SW 1271 (cell line): ENCODE measurements at regions not wholly inside any gene's neighbourhood (a gene's known extent, or its start where the extent isn't known, plus 50 kb on each side); places are given as distances from the start of the nearest gene placed in this dataset.
A peak's percentile ranks its signal among the peaks of the same experiment; 100 is the strongest.

Experiments used
- DNase-seq, 2 experiments: peaks; one replicate each; lab custom pipeline; 2025; lab: John Stamatoyannopoulos, UW

- DNase-seq, result no peak
Measured at GRCh38 chr11:27968461-27968860, 139.5 kb downstream of the KIF18A start.

GRCh38 chr11:27965559-27965958 lies 142.4 kb downstream of the KIF18A start:
- no peak for DNase-seq

- DNase-seq, result no peak
Measured at GRCh38 chr11:27963370-27963769, 144.6 kb downstream of the KIF18A start.

DNA sequence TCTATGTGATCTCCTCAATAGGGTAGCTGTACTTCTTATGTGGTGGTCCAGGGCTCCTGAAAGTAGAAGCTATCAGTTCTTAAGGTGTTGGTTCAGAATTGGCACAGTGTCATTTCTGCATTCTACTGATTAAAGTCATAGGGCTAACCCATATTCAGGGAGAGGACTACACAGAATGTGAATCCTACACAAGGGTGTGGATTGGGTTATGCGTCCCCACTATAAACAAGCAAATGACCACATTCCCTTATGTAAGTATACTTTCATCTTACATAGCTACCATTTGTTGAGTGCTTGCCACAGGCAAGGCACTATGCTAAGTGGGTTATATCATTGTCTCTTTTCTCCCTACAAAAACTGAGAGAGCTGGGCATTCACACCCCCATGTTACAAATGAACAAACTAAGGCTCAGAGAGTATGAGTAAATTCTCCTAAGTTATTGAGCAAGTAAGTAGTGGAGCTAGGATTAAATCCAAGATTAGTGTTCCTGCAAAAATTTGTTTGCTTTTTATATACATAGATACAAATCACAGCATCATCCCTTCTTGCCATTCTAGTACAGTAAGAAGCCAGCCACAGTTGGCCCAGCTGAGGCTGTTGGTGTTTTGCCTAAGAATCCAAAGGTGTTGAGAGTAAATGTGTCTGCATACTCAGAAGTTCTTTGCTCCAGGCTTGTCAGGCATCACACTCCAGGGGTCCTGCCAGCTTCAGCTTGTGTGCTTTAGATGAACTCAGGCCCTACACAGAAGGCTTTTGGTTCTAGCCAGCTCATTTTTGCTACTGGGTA lies 157.8 kb downstream of the KIF18A start:
- no peak for DNase-seq

DNA sequence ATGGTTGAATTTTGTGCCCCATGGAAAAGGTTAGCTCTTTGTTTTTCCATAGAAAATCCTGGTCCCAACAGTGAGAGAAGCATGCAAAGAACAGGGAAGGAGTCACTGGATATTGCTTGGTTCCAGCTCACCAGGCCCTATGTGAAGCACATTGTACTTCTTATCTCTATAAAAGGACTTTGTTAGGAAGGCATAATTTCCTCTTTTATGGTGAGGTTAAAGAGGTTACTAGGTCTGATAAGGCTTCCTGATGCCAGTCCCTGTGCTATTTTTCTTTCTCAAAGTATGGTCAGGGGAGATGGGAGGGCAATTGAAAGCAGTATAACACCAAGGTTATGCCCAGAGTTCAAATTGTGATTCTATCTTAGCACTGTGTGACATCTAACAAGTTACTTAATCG lies 162.6 kb downstream of the KIF18A start:
- no peak for DNase-seq

GRCh38 chr11:27938011-27938410 lies 169.9 kb downstream of the KIF18A start:
- DNase-seq, result no peak

- peak; percentile 68 to 89 for DNase-seq
Measured at GRCh38 chr11:27934830-27935145, 173.2 kb downstream of the KIF18A start.

- DNase-seq, result peak; percentile 43 to 77
Measured at GRCh38 chr11:27933992-27934829, 173.7 kb downstream of the KIF18A start.

DNA sequence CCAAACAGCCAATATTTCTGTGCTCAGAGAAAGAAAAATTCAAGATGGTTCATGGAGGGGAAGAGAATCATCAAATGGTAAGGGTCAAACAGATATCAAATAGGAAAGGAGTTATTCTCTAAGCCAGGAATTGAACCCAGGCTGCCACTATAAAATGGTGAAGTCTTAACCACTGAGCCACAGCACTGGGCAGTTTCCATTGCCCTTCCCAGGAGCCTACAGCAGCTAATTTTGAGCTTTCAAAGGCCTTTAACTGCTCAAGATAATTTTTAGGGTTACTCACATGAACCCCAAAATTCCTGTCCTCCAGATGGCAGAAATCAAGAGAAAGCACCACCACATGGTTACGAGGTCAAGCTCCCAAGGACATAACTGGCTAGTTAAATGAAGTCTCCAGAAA lies 176.2 kb downstream of the KIF18A start:
- no peak for DNase-seq

DNA sequence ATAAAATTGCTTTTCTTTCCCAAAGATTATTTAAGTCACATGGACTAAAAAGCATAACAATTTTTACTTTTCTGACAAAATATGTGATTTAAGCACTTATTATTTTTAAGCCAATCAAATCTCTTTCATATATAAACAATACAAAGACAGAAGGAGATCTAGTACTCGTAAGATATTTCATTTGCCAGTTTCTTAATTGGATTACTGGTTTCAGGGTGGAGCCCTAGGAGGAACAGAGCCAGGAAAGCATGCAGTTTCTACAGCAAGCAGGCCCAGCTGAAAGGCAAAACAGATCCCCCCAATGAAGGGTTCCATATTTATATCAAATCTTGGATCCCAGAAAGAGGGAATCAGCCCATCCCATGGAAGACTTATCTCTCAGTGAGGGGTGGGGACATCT lies 177.0 kb downstream of the KIF18A start:
- DNase-seq, result no peak

DNA sequence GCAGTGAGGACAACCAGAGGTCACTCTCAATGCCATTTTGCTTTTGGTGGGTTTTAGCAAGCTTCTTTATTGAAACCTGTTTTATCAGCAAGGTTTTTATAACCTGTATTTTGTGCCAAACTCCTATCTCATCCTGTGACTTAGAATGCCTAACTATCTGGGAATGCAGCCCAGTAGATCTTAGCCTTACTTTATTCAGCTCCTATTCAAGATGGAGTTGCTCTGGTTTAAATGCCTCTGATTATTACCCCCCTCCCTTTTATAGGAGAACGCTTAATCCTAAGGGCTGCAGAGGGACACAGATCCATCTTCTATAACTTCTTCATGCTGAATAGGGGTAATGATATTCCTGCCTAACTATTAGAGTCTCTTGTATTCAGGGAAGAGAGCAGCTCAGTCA lies 179.1 kb downstream of the KIF18A start:
- DNase-seq, result no peak

- DNase-seq, result peak in 1 of 2 experiments; percentile 66
Measured at GRCh38 chr11:27926981-27927481, 180.9 kb downstream of the KIF18A start.

DNA sequence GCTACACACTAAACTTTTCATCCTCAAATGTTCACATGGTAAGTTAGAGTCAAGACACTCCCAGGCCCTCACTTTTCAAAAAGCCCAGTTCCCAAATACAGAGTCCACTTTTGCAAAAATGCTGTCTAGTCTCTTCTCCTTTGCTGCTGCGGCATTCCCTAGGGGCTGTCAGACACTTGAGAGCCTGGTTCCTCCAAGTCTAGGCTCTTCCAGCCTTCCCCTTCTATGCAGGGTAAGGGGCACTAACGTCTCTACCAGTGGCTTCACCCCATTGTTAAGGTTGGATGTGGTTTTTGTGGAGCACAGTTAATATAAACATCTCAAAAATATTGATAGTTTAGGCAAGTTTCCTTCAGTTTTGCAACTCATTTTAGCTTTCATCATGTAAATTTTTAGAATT lies 181.5 kb downstream of the KIF18A start:
- no peak for DNase-seq

GRCh38 chr11:27921472-27921871 lies 186.5 kb downstream of the KIF18A start:
- DNase-seq, result no peak

- no peak for DNase-seq
Measured at GRCh38 chr11:27916541-27917100, 191.3 kb downstream of the KIF18A start.

DNA sequence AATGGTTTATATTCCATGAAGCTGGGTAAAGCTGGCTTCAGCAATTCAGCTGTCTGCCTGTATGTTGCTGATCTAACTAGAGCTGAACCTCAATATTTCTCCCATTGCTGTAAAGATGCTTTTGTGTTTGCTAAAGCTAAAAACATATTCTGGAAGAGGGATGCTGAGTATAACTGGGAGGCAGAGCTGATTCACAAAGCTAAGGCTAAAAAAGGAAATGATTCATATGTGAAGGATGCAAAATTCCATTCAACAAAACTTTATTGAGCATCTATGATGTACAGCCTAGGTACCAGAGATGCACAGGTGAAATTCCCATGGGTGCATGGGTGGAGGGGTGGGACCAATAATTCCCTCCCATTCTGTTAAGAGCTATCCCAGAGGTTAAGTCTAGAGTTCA lies 193.9 kb downstream of the KIF18A start:
- DNase-seq, result no peak

DNA sequence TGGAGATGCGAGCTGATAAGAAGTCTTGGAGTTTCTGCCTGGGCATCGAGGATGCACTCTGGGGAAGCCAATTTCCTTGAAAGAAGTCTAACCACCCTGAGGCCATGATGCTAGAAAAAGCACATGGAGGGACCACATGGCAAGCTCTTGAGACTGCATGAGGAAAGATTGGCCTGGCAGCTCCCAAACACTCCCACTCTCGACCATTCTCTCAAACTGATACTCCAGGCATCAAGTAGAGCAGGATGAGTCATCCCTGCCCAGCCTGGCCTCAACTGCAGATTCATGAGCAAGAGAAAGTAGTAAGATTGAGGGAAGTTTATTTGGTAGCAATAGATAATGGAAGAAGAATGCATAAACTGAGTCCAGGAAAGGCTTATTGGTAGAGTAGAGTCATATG lies 194.3 kb downstream of the KIF18A start:
- DNase-seq, result no peak

GRCh38 chr11:27912916-27913315 lies 195.0 kb downstream of the KIF18A start:
- DNase-seq, result no peak

DNA sequence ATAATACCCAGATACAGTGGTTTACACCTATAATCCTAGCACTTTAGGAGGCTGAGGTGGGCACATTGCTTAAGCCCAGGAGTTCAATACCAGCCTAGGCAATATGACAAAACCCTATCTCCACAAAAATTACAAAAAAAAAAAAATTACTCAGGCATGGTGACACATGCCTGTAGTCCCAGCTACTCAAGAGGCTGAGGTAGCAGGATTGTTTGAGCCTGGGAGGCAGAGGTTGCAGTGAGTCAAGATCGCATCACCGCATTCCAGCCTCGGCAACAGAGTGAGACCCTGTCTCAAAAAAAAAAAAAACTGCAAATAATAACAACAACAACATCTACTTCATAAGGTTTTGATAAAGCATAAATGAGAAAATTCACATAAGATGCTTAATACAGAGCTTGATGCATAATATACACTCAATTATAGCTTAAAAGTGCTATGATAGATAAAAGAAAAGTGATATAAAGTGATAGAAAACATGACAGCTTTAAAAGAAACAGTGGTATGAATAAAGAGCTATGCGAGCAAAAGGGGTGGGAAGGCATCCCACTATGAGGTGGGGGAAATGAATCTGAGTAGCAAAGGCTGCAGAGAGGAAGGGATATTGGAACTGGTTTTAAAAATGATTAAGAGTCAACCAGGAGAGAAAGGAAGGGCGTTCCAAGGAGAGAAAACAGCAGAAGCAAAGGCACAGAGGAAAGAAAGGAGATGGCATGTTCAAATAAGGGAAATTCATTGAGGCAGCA lies 197.6 kb downstream of the KIF18A start:
- DNase-seq, result peak in 1 of 2 experiments; percentile 20

- DNase-seq, result no peak
Measured at GRCh38 chr11:27909386-27909785, 198.6 kb downstream of the KIF18A start.

DNA sequence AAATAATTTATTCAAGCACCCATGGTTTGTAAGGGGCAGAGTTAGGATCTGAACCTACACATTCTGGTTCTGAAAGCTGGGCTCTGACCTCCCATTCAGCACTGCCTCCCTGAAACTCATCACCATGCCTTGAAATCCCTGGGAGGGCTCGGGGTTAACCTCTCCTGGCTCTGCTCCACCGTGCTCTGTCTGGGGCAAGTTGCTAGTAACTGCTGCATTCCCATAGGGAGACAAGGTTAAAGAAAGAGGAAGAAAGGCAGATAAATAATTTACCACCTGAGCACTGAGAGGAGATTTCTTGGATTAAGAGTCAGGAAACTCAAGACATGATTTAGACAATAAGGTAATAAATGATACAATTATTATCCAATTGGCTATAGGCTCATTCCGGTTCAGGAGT lies 199.3 kb downstream of the KIF18A start:
- DNase-seq, result no peak

DNA sequence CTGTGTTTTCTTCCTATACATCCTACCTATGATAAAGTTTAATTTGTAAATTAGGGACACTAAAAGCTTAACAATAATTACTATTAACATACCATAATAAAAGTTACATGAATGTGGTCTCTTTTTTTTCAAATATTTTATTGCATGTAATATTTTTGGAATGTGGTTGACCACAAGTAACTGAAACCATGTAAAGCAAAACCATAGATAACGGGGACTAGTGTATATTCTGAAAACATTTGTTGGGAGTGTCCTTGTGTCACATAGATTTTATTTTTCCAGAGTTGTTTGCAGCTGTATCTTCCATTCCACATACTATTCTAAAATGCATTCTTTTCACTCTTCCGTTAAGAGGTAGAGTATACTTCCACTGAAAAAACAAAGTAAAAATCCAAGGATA lies 200.4 kb downstream of the KIF18A start:
- no peak for DNase-seq
